ENCODE measurements at regions not wholly inside any gene's neighbourhood (a gene's known extent, or its start where the extent isn't known, plus 50 kb on each side); places are given as distances from the start of the nearest gene placed in this dataset.
"Not testable (repeated sequence)": the region's sequence is repeated elsewhere in the genome, so short reads cannot be mapped to it uniquely, and the experiment has no call there.

DNA sequence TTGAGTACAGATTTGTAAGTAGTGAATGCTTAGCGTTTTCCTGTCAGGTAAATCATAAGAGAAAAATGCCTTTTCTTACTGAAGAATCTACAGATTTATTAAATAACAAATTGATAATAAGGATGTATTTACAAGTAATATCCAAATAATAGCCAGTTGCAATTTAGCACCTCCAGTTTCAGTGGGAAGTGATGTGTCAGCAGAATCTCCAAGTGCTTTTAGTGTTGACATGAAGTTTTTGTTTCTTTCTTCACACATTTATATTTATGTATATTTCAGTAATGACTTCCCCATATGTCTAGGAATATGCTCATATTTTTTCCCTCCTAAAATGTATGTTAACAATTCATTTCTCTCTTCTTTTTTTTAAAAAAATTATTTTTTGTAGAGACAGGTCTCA, 229.9 kb upstream of the GRIN3A start:
- DNase-seq: no peak

DNA sequence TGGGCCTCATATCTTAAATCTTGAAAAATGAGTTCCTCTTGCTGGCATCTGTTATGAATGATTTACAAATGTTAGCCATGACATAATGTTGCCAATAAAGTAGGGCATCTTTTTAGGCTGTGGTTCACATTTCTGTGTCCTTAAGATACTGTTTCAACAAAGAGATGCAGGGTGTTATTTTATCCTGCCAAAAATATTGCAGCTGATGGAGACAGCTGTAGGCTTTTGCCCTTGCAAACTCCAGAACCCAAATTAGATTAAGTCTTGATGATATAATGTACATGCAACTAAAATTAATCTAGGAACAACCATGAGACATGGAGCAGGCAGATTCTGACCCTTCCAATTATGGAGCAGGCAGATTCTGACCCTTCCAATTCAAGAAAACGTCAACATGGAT, 228.2 kb upstream of the GRIN3A start:
- no peak for DNase-seq

DNA sequence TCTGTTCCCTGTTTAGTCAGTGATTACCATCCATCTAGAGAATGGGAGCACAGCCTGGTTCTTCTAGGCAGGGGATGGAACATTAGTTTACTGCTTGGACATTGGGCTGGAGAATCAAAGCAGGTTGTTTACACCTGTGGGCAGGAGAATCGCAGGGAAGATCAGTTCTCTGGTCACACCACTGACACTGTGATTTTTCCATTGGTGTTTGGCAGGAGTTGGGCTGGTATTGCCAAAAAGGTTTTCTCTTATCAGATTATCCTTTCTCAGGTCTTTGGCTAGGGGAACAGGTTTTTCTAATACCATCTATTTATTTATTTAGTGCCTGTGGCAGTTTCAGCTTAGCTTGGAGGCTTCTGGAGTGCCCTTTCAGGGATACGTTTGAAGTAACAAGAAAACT, 219.3 kb upstream of the GRIN3A start:
- no peak for DNase-seq

DNA sequence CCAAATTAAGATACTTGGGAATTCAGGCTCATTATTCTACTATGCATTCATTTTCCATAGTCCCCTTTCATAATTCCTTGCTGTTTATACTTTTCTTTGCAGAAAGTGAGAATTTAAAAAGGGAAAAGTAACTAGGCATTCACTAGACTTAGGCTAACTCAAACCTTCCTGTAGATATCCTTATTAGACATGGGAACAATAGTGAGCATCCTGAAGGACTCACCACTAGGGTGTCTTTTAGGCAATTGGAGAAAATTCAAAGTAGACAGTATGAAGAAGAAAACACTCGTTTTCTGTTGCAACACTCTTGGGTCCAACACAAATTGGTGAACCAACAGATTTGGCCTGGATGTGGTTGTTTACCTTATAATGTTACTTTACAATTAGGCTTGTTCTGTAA, 213.2 kb upstream of the GRIN3A start:
- no peak for DNase-seq

DNA sequence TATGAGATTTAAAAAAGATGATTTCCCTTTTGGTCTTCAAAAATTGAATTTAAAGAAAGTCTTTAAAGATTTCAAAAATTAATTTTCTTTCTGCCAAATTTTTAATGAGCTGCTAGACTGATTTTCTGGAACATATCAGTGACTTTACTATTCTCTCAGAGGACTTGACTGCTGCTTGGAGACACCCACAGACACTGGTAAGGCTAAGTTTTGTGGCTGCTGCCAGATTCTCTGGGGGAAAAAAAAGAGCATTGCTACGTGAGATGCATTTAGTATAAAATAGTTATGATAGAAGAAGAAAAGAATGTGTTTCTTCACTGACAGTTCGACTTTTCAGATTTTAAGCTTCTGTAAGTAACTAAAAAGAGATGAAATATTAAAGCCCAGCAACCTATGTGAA, 193.3 kb upstream of the GRIN3A start:
- no peak for DNase-seq

DNA sequence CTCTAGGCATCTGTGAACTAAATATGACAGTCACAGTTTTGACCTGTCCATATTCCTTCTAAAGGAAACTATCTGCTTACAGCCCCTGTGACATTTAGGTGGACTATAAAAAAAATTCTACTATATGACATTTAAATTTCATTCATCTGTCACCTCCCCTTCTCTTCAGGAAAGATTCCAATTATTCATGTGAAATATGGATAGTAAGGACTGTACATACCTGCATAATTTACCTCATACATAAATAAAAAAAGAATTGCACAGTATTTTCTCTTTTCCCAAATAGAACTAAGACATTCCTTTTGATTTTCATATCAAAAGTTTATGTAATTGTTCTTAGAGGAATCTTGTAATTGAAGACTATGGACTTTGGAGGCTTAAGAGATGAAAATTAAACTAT, 192.3 kb upstream of the GRIN3A start:
- DNase-seq: no peak

DNA sequence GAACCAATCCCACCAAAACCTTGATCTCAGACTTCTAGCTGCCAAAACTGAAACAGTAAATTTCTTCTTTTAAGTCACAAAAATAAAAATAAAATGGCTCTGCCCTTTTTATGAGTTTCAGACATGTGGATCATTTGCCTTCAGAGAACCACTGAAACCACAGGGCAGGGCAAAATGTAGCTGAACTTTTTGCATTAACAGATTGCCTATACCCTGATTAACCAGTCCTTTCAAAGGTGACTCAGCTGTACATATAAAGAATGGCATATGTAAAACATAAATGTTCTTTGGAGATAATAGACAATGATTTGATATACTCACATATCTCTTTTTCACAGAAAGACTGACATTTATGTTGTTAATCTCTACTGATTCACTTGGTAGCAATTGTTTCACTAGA, 187.1 kb upstream of the GRIN3A start:
- no peak for DNase-seq

DNA sequence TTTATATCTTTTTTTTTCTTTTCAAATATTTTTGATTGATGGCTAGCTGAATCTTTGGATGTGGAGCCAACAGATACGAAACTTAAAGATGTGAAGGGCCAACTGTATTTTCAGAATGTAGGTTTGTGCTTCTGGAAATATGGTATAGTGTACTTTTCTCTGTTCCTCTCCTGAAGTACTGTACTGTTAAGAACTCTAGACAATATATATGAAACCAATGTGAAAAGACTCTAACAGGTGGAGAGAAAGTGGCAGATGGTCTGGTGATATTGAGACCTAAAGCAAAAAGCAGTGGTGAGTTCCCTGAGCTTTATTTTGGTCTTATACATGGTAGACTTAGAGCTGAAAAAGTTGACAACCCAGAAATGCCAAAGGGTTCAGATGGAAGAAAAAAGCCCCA, 185.0 kb upstream of the GRIN3A start:
- DNase-seq: no peak

DNA sequence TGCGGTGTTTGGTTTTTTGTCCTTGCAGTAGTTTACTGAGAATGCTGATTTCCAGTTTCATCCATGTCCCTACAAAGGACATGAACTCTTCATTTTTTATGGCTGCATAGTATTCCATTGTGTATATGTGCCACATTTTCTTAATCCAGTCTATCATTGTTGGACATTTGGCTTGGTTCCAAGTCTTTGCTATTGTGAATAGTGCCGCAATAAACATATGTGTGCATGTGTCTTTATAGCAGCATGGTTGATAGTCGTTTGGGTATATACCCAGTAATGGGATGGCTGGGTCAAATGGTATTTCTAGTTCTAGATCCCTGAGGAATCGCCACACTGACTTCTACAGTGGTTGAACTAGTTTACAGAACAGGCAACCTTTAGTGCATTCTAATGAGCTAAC, 178.5 kb upstream of the GRIN3A start:
- DNase-seq: not testable (repeated sequence)

DNA sequence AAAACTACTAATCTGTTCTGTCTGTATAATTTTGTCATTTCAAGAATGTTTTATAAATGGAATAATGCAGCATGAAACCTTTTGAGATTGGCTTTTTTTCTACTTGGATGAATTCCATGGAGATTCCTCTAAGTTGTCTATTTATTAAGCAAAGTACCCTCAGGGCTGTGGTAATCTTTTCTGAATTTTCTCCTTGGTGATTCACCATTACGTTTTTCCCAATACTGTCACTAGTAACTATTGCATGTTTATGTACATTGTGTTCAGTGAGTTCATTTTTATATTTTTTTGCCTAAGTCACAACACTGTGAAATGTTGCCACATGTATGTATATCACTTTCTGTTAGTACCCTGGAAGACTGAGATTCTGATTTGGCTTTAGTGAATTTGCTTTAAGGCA, 177.0 kb upstream of the GRIN3A start:
- DNase-seq: no peak

DNA sequence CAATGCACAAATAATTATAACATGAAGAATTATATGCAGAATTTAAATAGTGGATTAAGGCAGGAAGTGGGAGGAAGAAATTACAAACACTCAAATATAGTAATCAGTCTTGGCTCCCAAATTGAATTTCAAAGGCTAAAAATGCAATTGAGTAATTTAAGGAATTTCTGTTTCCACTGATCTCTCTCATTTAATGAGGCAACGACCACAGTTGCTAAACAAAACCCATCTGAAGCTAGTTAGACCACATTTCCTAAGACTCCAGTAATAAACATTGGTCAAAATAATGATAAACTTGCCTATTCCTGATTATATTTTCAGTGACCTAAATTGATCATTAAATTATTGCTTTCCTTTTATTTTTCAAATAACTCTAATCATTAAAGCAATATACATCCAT, 174.3 kb upstream of the GRIN3A start:
- DNase-seq: no peak

DNA sequence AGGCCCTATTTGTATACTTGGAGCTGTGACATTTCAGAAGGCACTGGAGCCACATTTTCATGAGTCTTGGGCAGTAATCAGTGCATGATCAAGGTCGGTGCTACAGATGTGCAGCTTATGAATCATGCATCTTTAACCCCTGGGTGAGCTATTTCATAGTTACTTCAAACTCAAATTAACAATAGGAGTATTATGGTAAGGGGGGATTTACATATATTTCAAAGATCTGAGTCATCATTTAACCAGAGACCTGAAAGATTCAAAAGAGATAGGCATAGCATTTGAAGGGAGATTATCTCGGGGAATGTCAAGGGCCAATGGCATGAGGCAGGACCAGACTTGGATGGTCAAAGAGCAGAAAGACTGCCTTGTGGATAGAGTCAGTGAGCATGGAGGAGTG, 169.0 kb upstream of the GRIN3A start:
- no peak for DNase-seq

DNA sequence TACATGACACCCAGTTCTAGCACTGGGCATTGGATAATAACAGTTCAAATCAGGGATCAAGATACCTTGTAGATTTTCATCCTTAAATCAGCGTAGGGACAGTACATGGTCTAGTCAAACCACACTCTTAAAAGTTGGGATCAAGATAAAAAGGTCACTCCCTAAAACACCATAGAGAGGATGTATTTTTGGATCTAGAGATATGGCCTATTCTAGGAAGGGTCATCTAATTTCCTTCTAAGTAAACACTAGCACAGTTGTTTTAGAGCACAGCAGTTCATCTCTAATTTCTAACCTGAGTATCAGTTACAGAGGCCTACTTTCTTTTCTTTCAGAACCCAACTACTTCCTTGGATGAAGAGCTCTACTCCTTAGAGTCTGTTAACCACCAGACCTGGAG, 166.4 kb upstream of the GRIN3A start:
- DNase-seq: no peak

DNA sequence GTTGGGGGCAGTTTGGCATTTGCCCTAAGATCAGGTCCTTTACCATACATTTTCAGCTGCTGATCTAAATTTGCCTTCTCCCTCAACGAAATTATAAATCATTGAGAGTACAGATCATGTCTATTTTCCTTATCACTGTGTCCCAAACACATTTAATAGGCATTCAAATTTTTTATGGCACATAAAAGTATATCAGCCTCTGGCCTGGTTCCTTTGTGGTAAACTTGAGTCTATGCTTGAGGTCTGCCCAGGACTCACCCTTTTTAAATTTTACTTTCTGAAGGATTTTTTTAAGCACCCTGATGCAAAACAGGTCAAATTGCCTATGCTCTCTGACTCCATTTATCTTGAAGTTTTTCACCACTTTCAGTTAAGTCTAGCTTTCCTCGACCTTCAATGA, 163.6 kb upstream of the GRIN3A start:
- DNase-seq: no peak

DNA sequence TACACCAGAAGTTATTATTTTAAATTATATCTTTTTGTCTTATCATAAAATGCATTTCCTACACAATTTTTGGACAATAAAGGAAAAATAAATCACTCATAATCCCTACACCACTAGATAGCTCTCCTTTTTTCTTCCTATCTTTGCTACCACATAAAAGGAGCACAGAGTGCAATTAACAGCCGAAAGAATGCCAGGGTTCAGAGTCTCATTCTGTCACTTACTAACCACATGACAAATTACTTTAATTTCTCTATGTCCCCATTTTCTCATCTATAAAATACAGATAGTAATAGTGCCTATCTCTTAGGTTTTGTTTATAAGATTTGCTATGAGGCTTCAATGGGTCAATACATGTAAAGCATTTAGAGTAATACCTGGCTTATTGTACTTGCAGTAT, 158.7 kb upstream of the GRIN3A start:
- DNase-seq: no peak

DNA sequence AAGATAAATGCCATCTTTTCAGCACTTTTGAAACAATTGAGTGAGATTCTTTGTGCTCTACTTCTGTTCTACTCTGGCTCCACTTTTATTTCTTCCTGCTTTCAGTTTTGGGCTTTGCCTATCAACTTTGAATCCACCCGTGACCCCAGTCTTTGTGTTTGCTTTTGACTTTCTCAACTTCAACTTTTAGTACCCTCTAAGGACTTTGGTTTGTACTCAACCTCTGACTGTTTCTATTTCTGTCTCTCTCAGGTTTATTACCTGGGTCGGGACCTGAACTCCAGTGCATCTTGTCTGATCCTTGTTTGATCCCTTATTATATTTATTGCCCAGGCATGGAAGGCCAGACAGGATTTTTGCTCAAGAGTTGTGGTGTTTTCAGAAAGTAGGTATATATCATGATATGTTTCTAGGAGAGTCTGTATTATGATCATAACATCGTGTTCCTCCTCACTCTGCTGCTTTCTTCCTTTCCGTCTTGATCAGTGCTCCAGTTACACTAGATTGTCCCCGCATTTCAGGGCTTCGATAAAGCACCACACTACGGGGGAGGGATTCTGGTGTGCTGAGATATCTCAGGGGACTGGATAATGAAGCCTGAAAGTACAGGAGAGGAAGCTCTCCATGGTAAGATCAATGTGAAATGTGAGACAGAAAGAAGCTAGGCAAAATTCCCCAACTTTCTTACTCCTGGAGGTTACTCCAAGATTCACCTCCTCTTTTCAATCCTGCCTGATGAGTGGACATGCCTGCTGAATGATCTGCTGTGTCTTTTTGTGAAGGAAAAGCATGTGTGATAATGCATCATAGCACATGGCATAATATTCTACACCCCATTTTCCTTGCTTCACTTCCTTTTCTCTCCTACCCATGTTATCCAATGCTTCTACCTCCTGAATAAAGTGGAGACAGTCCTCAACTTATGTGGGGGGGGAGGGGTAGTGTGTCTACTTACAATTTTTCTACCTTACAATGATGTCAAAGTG, 155.5 kb upstream of the GRIN3A start:
- DNase-seq: no peak

DNA sequence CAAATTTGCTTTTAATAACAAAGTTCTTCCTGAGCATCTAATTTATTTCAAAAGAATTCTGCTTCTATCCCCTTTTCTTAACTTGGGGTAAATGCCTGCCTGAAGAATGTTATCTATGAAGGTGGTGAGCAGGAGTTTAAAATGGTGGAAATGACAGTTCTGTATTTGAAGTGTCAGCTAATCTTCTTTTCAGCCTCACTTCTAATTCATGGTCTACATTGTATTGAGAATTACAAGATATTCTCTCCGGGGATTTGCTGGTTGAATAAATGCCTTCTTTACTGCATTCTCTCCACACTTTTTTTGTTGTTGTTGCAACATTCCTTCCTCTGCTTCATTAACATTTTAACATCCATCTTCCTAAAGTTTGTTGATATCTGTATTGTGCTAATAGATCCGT, 143.1 kb upstream of the GRIN3A start:
- no peak for DNase-seq

DNA sequence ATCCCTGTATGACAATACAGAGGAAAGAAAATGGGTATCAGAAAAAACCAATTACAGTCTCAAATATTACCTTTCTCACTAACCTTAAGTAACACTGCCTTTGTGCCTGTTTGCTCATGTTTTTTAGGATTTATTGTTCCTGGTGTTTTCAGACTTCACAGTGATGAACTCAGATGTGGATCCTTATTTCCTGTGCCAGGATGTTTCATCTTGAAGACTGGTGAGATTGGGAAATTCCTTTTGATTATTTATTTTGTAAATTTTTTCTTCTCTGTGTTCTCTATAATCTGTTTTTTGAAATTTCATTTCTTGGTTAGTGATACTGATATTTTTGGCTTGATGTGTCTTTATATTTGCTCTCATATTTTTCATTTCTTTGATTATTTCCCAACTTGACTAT, 142.4 kb upstream of the GRIN3A start:
- DNase-seq: no peak

DNA sequence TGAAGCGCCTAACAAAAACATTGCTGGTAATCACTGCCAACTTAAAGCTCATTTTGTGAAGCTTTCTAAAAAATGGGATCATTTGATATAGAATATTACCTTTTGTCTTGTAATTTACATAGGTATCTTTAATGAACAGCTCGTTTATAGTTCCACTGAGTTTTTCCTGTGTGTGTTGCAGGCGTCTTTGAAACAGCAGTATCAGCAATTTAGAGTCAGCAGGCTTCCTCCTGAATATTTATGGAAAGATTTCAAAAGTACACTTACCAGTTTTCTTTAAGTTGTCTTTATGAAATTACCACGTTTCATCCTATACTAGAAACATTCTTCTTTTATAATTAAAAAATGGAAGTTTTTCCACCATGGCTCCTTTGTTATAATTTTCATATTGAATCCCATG, 140.3 kb upstream of the GRIN3A start:
- DNase-seq: no peak

DNA sequence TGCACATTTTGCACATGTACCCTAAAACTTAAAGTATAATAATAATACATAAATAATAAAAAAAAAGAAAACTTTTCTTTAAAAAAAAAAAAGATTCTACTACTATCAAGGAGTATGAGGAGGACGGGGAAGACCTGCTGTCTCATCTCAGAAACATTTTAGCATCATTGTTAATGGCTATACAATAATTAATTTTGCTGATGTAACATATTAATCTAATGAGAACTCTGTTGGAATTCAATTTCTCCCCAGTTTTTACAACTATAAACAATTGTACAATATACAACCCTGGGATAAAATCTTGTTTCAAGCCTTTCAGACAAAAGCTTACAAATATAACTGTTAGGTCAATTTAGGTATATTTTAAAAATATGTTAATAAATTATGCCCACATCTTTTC, 139.0 kb upstream of the GRIN3A start:
- DNase-seq: no peak

DNA sequence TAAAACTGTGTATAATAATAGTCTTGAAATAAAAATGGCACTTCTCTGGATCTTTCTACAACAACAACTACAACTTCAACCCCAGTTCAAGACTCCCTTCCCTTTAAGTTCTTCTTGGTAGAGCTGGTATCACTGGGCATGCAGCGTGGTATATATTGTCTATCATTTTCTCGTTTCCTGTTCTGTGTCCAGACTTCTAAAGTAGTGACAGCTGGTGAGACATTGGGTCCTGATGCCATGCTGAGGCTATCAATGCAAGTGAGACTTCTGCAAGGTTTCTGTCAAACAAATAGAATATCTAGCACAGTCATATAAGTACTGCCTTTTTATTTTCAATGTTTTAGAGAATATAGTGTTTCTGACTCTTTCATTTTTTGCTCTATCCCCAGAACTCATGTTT, 123.0 kb upstream of the GRIN3A start:
- DNase-seq: no peak

DNA sequence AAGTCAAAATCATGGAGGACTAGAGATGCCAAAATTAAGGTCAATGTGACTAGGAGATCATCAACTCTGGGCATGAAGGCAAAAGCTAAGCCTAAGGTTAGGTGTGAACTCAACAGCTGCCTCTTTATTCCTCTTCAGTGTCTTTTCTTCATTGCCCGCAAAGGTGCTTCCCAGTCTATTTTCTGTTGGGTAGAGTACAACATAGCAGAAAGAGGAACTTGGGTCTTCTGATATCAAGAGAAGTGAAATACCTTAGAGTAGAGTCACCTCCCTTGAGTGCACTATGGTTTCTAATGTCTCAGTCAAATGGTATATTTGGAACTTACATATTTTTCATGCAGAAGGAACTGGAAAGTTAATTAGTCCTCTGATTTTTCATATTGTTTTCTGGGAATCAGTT, 122.5 kb upstream of the GRIN3A start:
- no peak for DNase-seq

DNA sequence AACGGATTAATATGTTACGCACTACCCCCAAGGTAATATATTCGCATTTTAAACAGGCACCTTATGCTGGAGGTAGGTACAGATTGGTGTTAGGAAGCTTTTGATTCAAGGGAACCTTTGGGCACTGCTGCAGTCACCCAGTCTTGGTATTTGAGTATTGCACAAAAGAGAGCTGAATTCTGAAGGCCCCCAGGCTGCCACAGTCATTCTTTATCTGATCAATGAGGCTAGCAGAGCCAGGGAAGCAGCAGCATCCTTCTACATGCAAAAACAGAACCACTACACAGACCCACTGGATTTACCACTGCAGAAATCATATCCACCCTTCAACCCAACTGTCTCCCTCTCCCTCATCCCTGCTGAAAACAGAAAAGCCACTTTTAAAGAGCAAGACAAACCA, 121.2 kb upstream of the GRIN3A start:
- DNase-seq: no peak

DNA sequence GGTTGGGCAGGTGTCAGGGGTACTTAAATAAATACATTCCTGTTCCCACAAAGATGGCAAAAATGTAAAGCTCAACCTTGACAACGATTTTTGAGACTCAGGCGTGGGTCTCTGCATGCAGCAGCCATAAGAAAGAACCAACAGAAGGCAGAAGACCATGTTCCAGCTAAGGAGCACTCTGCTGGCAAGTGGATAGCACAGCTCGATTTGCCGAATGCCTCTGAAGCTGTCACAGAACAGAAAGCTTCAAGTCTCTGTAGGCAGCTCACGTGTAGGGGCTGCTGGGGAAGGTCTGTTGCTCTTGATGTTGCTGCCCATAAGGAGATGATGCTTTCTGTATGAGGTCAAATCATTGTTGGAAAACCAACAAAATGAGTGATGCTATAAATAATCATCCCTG, 119.6 kb upstream of the GRIN3A start:
- no peak for DNase-seq

All from fibroblast of skin of abdomen (primary cell).